22Rv1 (cell line): ENCODE measurements at regions not wholly inside any gene's neighbourhood (a gene's known extent, or its start where the extent isn't known, plus 50 kb on each side); places are given as distances from the start of the nearest gene placed in this dataset.
A peak's percentile ranks its signal among the peaks of the same experiment; 100 is the strongest.

Source experiments
- H3K27ac ChIP-seq: fragments of 450-650 bp; 2 replicates; pipeline ENCODE4 v1.5.1; 2017
- ZFX ChIP-seq: fragments of 450-650 bp; IDR thresholded peaks from 2 replicates; pipeline ENCODE4 v1.6.1; 2017; ENCODE audit warnings: antibody characterized with exemption, borderline replicate concordance
- TF ChIP-seq, protein P1 (sequence below): fragments of 450-650 bp; IDR thresholded peaks from 2 replicates; pipeline ENCODE4 v1.5.1; 2017; ENCODE audit warnings: mild to moderate bottlenecking

DNA sequence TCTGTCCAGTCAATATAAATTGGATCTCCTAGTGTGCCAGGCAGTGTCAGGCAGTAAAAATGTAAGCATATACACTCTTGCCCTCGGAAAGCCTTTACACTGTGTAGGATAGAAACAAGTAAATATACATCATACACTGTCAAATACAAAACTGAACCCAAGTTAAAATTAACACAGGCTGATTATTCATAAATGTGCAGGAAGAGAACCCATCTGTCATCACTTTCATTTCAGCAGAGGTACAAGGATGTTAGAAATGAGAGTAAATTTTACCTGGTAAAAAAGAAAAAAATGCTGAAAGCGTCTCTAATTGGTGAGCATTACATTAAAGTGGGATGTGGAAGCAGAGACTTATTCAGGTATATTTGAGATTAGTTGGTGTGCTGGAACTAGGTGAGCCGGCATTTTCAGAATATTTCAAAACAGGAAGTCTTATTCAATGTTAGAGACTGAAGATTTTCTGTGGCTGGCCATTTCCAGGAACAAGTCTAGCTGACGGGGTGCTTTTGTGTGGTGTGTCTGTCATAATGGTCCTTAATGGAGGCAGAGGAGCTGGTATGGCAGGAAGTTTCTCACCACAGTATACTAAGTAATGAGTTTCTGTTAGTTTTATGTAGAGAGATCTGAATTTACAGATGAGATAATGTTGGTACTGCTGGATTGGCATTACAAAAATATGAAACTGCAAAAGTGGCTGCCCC lies 192.6 kb downstream of the CASP12 start:
- H3K27ac ChIP-seq = peak overlapping the region; percentile 56
- no peak for TF ChIP-seq ZFX
- TF ChIP-seq, protein P1, sequence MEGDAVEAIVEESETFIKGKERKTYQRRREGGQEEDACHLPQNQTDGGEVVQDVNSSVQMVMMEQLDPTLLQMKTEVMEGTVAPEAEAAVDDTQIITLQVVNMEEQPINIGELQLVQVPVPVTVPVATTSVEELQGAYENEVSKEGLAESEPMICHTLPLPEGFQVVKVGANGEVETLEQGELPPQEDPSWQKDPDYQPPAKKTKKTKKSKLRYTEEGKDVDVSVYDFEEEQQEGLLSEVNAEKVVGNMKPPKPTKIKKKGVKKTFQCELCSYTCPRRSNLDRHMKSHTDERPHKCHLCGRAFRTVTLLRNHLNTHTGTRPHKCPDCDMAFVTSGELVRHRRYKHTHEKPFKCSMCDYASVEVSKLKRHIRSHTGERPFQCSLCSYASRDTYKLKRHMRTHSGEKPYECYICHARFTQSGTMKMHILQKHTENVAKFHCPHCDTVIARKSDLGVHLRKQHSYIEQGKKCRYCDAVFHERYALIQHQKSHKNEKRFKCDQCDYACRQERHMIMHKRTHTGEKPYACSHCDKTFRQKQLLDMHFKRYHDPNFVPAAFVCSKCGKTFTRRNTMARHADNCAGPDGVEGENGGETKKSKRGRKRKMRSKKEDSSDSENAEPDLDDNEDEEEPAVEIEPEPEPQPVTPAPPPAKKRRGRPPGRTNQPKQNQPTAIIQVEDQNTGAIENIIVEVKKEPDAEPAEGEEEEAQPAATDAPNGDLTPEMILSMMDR = no peak

DNA sequence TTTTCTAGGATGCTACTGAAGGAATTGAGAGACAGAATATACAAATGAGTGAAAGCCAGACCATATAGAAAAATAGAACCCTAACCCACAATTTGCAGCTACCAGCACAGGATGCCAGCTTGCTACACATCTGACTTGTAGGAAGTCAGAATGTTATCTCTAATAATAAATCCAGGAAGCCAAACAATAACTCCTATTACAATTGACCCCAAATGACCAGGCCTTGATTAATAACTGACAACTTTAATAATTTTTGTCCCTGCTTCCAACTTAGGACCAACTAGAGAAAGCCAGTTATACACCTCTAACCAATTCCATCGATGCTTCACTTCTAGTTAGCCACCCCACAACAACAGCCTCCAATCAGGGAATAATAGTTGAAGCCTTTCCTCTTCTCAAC lies 193.4 kb downstream of the CASP12 start:
- TF ChIP-seq ZFX = no peak
- TF ChIP-seq, protein P1 = no peak
- H3K27ac ChIP-seq = peak overlapping the region; percentile 56

DNA sequence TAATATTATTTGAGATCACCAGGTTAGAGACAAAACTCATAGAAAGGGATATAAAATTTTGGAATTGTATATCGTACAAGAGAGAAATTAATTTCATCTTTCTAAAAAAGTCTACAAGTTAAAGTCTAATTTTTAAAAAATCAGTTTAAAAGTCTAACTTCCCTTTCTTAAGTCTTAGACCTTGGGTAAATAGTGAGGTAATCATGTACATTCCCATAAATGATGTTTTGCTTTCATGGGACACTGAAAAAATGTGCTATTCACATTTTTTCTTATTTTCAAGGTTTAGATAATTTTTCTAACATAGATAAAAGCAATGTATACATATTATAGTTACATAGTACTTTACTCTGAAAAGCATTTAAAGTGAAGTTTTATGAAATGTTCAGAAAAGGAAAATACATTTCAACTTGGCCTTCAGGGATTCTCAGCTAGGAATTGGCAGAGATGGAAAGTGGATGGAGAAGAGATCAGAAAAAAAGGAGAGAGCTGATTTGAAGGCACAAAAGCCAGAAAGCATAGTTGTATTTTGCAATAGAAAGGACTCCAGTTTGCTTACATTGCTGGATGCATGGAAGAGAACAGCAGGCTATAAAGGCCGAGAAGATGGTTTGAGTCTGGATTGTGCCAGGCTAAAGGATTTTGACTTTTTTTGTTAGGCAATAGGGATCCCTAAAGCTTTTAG lies 194.0 kb downstream of the CASP12 start:
- peak overlapping the region; percentile 56 for H3K27ac ChIP-seq
- no peak for TF ChIP-seq ZFX
- TF ChIP-seq, protein P1 = no peak

DNA sequence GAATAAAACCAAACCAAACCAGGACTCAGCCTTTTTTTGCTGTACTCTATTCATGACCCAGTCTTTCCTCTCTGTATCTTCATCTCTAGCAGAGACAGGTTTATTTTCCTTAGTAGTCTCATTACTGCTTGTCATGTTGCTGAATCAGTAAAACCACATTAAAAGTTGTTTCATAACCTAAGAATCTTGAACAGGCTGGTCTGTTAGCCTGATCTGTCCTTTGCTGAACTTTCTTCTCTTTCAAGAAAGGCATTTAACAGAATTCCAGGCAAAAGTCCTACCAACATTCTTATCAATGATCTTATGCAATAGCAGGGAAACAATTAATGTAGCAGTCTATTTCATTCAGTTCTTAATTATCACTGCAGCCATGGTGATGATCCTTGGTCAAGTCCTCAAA lies 197.7 kb downstream of the CASP12 start:
- TF ChIP-seq ZFX = no peak
- TF ChIP-seq, protein P1 = no peak
- no peak overlapping the region for H3K27ac ChIP-seq

DNA sequence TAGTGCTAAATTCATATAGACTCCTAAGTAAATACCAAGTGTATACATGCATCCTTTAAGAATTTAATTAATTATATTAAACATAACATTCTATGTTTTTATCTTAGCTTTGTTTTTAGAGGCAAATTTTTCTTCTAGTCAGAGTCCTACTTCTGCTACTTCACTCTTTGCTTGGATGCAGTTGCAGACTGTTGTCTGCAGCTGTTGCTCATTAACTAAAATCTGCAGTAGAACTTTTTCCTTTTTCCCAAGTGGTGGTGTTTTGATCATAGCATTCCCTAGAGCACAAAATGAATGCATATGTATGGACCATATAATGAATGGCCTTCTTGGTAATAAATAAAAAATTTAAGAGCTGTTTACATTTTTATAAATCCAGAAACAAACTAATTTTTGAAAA lies 198.3 kb downstream of the CASP12 start:
- no peak overlapping the region for H3K27ac ChIP-seq
- TF ChIP-seq, protein P1 = no peak
- no peak for TF ChIP-seq ZFX

DNA sequence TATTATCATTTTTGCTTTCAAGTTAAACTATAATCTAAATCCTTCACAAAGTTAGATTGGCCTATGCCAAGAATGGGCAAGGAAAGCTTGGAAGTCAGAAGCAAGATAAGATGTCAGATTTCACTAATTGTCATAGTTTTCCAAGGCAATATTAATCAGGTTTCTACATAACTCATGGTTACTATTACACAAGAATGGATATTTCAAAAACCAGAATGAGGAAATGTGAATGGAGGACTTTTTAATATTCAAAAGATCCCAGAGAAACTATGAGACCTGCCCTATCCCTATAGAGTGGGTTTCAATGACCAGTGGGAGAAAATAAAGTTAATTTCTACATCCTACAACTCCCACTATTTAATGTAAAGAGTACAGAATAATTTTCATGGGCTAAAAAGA lies 203.2 kb downstream of the CASP12 start:
- H3K27ac ChIP-seq = no peak overlapping the region
- TF ChIP-seq ZFX = no peak
- TF ChIP-seq, protein P1 = no peak
